Suprapubic skin (tissue), 4 donors: ENCODE measurements at regions not wholly inside any gene's neighbourhood (a gene's known extent, or its start where the extent isn't known, plus 50 kb on each side); places are given as distances from the start of the nearest gene placed in this dataset.

ENCODE experiments used
- EP300 ChIP-seq: sonication (generic); formaldehyde crosslinking; IDR thresholded peaks from one replicate; pipeline ENCODE4 v1.6.1; 2017; ENCODE audit warnings: antibody characterized with exemption
- POLR2A ChIP-seq, 2 donors: fragments of 450-650 bp; IDR thresholded peaks; one replicate each; pipeline ENCODE4 v1.6.1; 2017; ENCODE audit warnings: antibody characterized with exemption in 2 of 2, mild to moderate bottlenecking in 2 of 2, moderate library complexity in 2 of 2
- POLR2AphosphoS5 ChIP-seq, 3 donors: sonication (generic); formaldehyde crosslinking; IDR thresholded peaks; one replicate each; pipeline ENCODE4 v1.6.1; 2017; ENCODE audit warnings: antibody characterized with exemption in 3 of 3
- TF ChIP-seq, protein P1 (sequence below), 2 donors: fragments of 200-600 bp in 1 of 2; fragments of 450-650 bp in 1 of 2; sonication (generic) in 1 of 2; IDR thresholded peaks; one replicate each; pipeline ENCODE4 v1.5.1; 2016 to 2019; ENCODE audit warnings: antibody characterized with exemption in 2 of 2, mild to moderate bottlenecking in 1 of 2, moderate library complexity in 1 of 2

GRCh38 chr21:32136546-32136945 lies 142.3 kb downstream of the MIS18A start:
- TF ChIP-seq, protein P1, sequence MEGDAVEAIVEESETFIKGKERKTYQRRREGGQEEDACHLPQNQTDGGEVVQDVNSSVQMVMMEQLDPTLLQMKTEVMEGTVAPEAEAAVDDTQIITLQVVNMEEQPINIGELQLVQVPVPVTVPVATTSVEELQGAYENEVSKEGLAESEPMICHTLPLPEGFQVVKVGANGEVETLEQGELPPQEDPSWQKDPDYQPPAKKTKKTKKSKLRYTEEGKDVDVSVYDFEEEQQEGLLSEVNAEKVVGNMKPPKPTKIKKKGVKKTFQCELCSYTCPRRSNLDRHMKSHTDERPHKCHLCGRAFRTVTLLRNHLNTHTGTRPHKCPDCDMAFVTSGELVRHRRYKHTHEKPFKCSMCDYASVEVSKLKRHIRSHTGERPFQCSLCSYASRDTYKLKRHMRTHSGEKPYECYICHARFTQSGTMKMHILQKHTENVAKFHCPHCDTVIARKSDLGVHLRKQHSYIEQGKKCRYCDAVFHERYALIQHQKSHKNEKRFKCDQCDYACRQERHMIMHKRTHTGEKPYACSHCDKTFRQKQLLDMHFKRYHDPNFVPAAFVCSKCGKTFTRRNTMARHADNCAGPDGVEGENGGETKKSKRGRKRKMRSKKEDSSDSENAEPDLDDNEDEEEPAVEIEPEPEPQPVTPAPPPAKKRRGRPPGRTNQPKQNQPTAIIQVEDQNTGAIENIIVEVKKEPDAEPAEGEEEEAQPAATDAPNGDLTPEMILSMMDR (IDR thresholded peaks at IDR 0.05): no peak
- TF ChIP-seq POLR2A (IDR thresholded peaks at IDR 0.05) (no peak), EP300 (no peak), POLR2AphosphoS5 (IDR thresholded peaks at IDR 0.05) (no peak)
